Activated CD8-positive, alpha-beta memory T cell treated with anti-CD3 and anti-CD28 coated beads, Interleukin-2, amount 50 U/mL, for 4 hours (primary cell): ENCODE measurements at regions not wholly inside any gene's neighbourhood (a gene's known extent, or its start where the extent isn't known, plus 50 kb on each side); places are given as distances from the start of the nearest gene placed in this dataset.
"Not testable (repeated sequence)": the region's sequence is repeated elsewhere in the genome, so short reads cannot be mapped to it uniquely, and the experiment has no call there.

Experiments
- DNase-seq: peaks from one replicate; pipeline ENCODE4 v3.0.0-alpha.2; 2020

DNA sequence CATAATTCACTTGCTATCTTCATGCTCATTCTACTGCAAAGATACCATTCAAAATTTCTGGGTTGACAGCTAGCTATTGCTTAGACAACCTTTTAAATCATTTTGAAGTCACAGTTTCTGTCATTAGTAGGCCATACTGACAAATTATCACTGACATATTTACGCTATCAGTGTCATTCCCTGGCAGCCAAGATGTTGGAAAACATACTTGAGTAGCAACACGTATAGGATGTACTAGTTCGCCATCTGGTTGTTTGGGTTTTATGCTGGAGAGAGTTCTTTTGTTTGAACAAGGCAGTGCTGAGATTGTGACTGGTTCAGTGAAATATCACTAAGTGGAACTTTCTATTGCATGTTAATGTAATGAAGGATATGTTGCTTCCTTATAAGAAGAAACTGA lies 621.9 kb downstream of the DTWD2 start:
- no peak for DNase-seq

DNA sequence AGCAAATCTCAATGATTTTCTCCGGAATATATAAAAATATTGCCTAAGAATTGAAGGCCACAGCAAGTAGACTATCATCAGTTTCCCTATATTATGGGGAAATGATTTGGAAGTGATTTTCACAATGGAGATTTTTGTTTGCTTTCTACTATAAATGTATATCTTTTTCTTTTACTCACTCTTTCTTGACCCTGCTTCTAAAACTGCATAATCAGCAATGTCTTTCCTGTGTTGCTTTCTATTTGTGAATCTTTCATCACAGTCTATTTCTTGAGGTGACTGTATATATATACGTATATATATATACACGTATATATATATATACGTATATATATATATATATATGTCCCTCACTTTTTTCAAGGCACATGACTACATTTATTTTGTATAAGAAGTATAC lies 622.6 kb downstream of the DTWD2 start:
- DNase-seq: no peak

DNA sequence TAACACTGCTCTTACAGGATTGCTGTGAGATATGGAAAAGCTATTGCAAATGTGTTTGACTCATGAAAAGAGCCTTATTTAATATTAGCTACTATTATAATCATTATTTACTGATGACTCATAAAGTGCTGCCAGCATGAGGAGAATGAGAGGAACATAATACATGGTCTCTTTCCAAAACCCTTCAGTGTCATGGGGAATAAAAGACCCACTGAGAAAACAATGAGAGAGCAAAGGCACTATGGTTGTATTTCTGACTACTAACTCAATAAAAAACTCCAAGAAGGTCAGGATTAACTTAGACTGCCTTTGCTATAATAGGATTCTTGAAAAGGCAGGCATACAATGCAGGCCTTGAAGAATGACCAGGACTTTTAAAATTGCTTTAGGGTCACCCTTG lies 633.5 kb downstream of the DTWD2 start:
- no peak for DNase-seq

DNA sequence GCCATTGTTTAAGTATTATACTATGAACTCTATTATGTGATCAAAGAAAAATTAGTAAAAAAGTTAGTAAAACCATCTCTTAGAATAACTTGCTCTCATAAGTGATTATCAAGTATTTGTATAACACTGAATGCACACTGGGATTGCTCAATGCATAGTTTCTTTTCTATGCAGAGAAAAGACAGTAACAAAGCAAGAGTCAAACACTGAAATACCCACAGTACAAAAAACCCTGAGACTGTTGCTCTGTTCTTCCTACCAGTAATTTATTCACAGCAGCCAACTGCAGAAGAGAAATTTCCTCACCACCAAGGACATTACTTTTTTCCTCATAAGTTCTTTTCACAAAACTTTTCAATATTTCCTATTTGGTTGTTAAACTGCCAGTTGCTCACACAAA lies 634.4 kb downstream of the DTWD2 start:
- no peak for DNase-seq

DNA sequence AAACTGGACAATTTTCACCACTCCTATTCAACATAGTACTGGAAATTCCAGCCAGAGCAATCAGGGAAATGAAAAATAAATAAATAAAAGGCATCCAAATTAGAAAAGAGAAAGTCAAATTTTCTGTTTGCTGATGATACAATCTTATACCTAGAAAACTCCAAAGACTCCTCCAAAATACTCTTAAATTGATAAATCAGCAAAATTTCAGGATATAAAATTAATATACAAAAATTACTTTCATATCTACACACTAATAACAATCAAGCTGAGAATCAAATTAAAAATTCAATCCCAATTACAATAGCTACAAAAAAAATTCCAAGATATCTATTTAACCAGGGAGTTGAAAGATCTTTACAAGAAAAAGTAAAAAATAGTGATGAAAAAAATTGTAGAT lies 651.9 kb downstream of the DTWD2 start:
- DNase-seq: no peak

DNA sequence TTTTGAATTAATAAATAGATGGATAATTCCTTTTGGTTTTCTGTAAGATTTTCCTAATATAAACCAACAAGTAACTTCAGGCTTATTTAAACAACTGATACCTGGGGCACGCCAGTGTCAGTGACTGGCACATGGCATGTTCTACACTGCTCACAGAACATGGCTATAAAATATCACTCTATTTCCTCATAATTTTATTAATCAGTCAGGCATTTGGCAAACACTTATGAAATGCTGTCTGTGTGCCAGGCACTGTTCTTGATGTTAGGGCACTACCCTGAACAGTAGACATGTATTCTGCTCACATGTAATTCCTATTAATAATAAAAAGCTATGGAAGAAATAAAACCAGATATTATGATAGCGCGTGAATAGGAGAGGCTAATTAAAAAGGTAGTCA lies 661.0 kb downstream of the DTWD2 start:
- no peak for DNase-seq

DNA sequence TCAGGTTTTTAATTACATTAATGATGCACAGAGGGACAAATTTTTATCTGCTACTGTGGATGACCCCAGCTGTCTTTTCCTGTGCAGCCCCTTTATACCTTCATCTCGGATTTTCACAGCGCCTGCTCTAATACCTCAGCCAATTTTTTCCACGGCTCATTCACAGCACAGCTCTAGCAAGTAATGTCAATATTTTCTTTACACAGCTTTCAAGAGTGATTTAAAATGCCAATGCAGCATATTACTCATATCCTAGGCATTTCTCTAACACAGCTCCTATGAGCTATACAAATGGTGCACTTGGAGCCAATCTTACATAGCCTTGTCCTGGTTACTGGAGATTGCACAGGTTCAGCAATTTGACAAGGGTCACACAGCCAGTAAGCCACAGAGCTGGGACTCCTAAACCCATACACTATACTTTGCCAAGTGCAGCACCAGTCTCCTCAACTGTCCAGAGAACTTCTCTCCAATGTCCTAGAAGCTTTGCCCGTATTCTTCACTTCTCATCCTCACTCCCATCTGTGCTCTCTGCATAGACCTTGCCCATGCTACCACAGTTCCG lies 661.8 kb downstream of the DTWD2 start:
- no peak for DNase-seq

DNA sequence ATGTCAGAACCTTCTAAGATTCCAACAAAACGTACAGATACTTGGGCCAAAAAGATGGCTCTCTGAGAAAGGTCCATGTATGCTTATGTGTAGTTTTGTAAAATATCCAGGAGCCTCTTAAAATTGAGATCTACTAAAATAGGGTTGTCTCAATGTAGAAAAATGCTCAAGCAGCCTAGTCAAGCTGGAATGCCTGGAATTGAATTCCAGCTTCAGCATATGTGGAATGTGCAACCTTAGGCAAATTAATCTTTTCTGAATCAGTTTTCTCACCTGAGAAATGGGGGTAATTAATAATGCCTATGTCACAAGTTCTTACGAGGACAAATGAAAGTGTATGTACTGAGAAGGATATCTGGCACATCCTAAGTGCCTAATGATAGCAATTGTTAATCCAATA lies 662.4 kb downstream of the DTWD2 start:
- no peak for DNase-seq

DNA sequence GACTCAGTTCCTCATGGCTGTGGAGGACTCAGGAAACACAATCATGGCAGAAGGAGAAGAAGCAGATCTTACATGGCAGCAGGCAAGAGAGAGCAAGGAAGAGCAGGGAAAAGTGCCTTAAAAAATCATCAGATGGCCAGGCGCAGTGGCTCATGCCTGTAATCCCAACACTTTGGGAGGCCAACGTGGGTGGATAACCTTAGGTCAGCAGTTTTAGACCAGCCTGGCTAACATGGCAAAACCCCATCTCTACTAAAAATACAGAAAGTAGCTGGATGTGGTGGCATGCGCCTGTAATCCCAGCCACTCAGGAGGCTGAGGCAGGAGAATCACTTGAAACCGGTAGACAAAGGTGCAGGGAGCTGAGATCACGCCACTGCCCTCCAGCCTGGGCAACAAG lies 664.6 kb downstream of the DTWD2 start:
- DNase-seq: not testable (repeated sequence)

DNA sequence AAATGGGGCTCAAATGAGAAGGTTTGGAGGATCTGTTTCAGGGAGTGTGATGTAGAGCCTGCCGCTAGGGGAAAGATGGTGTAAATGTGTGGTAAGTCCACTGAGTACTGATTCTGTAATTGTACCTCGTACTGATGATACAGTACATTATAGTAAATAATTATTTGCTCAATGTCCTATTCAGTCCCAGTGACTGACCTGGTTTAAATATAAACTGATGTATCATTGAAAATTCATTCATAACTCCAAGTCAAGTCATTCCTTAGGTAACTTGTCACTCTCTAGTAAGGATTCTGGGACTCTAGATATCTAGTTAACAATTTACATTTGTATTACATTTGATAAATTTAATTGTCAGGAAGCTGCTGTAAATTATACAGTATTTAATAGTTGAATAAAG lies 667.3 kb downstream of the DTWD2 start:
- DNase-seq: no peak

DNA sequence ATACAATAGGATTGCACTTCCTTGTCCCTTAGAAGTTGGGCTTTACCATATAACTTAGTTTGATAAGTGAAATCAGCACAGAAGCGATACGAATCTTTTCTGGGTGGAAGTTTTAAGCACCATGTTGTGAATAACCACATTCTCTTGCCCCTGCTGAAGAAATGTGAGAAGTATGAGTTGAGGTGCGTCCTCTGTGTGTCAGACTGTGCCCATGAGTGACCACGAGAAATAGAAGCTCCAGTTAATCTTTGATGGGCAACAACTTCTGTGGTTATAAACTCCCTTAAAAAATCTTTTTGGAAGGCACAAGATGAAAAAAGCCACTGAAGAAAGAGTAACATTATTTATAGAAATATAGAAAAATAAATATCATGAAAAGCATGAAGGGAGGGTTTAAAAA lies 668.2 kb downstream of the DTWD2 start:
- DNase-seq: no peak

DNA sequence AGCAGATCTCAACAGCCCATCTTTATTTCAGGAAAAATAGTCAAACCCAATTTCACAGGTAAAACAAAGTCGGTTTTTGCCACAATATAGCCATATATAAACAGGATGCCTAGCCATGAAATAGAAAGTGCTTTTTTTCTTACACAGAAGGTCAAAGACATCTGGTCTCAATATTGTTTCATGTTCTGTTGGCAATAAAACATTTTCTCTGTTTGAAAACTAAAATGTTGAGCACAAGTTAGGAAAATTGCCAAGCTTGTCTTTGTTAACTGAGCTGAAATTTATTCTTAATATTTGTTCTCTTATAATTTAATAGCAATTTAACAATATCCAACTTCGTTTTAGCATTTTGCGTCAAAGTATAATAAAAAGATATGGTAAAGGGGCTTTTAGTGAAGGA lies 673.4 kb downstream of the DTWD2 start:
- no peak for DNase-seq

DNA sequence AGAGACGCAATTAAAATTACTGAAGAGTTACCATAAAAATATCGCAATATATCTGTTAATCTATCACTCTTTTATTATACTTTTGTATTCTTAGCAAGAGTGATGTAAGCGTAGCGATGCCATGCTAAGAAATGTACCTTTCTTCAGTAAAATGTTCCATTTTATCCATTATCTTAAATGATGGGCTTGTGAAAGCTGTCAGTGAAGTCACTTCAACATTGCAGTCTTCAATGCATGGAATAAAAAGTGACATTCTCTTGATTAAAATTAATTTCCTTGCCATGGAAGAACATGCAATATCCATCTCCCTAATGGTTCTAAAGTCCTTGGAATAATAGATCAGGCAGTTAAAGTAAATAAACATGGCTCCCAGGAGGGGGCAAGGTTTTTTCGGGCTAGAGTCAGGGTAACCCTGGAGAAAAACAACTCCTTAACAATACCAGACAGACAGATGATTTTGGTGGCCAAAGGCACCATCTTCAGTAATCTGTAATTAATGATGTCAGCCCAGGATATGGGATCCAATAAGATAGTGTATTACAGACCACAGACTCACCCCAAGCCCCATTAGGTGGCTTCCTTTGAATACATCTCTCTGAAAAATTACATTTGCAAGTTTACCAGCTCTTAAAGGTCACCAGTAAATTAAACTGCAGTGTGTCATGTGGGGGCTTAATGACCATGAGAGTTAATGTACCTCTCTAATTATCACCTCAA lies 677.1 kb downstream of the DTWD2 start:
- no peak for DNase-seq

DNA sequence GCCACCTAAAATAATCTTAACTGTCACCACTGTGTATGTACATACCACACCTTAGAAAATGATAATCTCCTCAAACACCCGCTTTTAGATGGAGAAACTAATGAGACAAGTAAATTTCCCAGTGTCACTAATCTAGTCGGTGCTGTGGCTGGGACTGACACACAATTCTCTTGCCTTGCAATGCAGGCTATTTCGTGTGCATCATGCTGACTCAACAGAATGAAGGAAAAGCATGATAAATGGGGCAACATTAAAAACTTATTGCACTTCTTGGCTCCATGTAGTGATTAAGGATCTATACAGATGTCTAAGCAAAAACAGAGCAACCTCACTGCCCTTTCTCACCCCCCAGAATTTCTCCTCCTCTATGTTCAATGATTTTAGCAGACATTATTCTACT lies 677.9 kb downstream of the DTWD2 start:
- DNase-seq: no peak

DNA sequence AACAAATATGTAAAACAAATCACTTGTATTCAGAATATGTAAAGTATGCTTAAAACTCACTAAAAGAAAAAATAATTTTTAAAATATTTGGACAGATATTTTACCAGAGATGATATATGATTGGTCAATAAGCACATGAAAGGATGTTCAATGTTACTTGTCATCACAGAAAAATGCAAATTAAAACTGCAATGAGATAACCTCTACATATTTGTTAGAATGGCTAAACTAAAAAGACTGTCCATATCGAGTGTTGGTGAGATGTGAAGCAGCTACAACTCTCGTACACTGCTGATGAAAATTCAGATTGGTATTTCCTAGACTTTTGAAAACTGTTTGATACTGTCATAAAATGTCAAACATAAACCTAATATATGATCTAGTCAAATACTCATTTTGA lies 685.1 kb downstream of the DTWD2 start:
- no peak for DNase-seq

DNA sequence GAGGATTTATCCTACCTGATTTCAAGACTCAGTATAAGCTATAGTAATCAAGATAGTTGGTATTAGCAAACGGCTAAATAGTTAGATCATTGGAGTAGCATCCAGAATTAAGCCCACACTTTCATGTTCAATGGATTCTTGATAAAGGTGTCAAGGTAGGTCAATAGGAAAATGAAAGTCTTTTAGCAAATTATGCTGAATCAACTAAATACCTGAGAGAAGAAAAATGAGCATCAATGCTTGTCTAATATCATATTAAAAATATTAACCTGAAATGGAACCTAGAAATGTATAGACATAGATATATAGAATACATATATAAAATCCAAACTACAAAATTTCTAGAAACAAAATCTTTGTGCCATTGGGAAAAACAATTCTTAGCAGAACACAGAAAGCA lies 685.6 kb downstream of the DTWD2 start:
- no peak for DNase-seq

DNA sequence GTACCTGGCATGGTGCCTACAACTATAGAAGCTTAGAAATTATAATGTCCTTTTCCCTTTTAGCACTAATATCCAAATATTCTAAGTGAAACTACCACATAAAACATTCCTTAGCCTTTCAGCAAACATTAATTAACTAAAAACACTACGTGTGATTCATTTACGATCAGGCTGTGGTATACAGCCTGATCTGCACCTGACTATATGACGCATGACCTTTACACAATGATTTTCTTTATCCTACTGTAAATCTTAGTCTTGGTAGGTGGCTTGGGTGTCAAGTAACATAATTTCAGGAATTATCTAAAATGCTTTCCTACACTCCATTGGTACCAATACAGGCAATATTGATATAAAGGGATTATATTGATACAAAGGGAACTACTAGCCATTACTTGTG lies 686.7 kb downstream of the DTWD2 start:
- no peak for DNase-seq

DNA sequence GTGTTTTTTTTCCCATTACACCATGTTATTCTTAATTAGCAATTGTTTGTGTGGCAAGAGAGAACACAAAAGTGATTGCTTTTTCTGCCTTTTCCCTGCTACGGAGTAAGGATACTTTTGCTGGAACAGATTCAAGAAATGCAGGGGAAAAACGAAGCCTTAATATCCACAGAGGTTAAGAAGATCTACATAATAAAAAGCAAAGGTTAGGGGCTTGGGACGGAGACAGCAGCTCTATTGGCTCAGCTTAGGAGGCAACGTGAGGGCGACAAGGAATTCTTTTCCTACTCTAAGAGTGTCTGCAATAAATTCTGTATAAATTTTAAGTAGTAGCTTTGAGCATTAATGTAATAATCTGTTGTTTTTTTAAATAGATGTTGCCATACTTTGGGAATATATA lies 693.3 kb downstream of the DTWD2 start:
- no peak for DNase-seq

DNA sequence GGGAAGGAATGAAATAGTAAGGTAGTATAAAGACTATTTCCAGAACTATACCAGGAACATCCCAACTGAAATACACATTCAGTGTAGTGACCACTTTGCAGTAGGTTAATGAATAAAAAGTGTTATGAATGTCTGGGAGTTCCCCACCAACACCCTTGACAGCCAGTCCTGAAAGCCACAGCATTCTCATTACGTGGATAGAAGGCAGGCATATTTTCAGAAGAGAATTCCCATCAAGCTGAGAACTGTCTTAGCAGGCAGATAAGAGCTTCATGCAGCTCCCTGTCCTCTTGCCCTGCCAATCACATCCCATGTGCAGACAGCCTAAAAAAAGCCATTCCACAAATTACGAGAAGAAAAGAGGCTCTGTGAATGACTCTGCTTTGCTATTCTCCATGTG lies 695.0 kb downstream of the DTWD2 start:
- no peak for DNase-seq

DNA sequence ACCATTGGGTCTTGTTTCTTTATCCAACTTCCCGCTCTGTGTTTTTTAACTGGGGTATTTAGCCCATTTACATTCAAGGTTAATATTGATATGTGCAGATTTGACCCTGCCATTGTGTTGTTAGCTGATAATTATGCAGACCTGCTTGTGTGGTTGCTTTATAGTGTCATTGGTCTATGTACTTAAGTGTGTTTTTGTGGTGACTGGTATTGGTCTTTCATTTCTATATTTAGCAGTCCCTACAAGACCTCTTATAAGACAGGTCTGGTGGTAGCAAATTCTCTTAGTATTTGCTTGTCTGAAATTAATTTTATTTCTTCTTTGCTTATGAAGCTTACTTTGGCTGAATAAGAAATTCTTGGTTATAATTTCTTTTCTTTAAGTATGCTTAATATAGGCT lies 698.1 kb downstream of the DTWD2 start:
- no peak for DNase-seq

DNA sequence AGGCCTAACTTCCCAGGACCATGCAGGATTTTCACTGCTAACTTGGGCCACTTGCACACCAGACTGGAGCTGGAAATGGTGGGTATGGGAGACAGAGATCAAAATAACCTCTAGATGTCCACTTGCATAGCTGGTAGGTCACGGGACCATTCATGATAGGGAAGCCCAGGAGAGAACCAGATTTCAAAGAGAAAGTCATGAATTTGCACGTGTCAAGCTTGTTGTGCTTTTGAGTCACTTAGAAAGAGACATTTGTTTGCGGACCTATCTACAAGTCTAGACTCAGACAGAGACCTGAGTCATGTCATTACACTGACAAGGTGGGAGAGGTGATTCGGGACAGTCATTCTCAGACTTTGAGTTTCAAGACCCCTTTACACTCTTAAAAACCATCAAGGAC lies 704.1 kb downstream of the DTWD2 start:
- not testable (repeated sequence) for DNase-seq

DNA sequence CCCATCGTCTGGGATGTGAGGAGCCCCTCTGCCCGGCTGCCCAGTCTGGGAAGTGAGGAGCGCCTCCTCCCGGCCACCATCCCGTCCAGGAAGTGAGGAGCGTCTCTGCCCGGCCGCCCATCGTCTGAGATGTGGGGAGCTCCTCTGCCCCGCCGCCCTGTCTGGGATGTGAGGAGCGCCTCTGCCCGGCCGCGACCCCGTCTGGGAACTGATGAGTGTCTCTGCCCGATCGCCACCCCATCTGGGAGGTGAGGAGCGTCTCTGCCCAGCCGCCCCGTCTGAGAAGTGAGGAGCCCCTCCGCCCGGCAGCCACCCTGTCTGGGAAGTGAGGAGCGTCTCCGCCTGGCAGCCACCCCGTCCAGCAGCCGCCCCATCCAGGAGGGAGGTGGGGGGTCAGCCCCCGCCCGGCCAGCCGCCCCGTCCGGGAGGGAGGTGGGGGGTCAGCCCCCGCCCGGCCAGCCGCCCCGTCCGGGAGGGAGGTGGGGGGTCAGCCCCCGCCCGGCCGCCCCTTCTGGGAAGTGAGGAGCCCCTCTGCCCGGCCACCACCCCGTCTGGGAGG lies 705.8 kb downstream of the DTWD2 start:
- not testable (repeated sequence) for DNase-seq

DNA sequence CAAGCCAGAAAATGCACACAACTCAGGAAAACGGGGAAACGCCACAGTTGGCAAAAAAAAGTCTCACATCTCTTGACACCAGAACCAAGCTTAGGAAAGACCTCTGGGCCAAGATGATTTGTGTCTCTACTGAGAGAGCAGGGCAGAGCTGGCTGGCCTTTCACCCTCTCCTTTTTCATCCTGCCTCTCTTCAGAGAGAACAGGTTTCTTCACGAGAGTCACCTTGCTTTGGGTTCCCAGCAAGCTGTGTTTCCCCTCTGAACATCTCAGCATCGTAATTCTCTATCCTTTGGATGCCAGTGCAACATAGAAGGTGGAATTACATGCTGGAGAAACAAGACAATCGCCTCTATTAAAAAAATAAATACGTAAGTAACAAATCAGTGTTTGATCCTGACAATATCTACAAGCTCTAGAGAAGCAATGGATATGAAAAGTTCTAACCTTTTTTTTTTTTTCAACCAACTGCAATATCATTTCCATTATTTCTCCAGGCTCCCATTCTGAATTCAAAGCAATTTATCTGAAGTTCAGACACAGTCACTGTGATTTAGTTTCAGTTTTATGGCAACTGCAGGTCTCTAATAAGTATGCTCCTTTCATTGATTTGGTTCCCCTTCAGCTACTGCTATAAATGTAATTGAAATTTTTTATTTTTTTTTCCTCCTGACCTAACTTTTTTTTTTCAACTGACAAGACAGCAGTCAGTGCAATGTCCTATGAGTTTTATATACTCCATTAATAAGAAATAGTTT lies 708.6 kb downstream of the DTWD2 start:
- no peak for DNase-seq

DNA sequence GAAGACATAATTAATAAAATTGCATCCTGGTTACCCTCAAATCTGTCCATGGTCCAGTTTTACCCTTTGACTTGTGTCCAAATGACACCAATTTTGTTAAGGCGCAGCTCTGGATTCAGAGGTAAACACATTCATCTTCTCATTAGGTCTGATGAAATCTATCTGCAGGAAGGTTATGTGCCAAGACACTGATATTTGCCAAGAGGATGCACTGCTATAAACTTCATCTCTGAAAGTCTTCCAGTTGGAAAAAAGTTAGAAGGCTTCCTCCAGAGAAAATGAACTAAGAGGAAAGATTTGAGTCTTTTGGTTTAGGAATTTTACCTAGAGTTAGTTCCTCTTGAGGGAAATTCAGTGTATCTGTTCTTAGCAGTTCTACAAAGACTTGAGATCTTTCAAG lies 717.8 kb downstream of the DTWD2 start:
- DNase-seq: no peak
